Thoracic aorta (tissue), 2 donors: ENCODE measurements at regions not wholly inside any gene's neighbourhood (a gene's known extent, or its start where the extent isn't known, plus 50 kb on each side); places are given as distances from the start of the nearest gene placed in this dataset.
A peak's percentile ranks its signal among the peaks of the same experiment; 100 is the strongest.

Experiments used
- ATAC-seq: fragments of 150-250 bp; one replicate; pipeline ENCODE4 v1.8.0; 2017; ENCODE audit warnings: low read depth; ENCODE audit not compliant: insufficient number of reproducible peaks, low FRiP score
- DNase-seq: peaks from one replicate; pipeline ENCODE4 v3.0.0-alpha.2; 2020; ENCODE audit warnings: low spot score
- H3K27ac ChIP-seq, 2 donors: fragments of 200-600 bp; sonication (generic); 1 replicate in 1 of 2; 2 replicates in 1 of 2; pipeline ENCODE4 v1.5.1; 2016; ENCODE audit warnings: mild to moderate bottlenecking in 2 of 2, moderate library complexity in 2 of 2
- H3K27me3 ChIP-seq: fragments of 200-600 bp; sonication (generic); replicated peaks from 2 replicates; pipeline ENCODE4 v1.6.0; 2016; ENCODE audit warnings: mild to moderate bottlenecking; ENCODE audit not compliant: insufficient read depth
- H3K36me3 ChIP-seq: fragments of 200-600 bp; sonication (generic); one replicate; pipeline ENCODE4 v1.5.1; 2016
- H3K4me1 ChIP-seq, 2 donors: fragments of 200-600 bp; sonication (generic); 1 replicate in 1 of 2; 2 replicates in 1 of 2; pipeline versions ENCODE4 v1.5.1 to v1.6.0; 2016; ENCODE audit warnings: low read depth in 2 of 2, mild to moderate bottlenecking in 1 of 2; ENCODE audit not compliant: control insufficient read depth in 1 of 2
- H3K4me3 ChIP-seq: fragments of 200-600 bp; sonication (generic); 2 replicates; pipeline ENCODE4 v1.5.1; 2016; ENCODE audit warnings: mild to moderate bottlenecking
- H3K9me3 ChIP-seq: fragments of 200-600 bp; sonication (generic); 2 replicates; pipeline ENCODE4 v1.5.1; 2016
- CTCF ChIP-seq: fragments of 200-600 bp; sonication (generic); IDR thresholded peaks from one replicate; pipeline ENCODE4 v1.5.1; 2019; ENCODE audit warnings: antibody characterized with exemption

GRCh38 chr11:115707180-115707905 is 203.1 kb upstream of the CADM1 start:
- Histone ChIP-seq H3K4me3 (no peak overlapping the region), H3K4me1 (peaks cover 5 to 12% of the 10 kb centered on the region in 2 donors), H3K9me3 (no peaks in the 10 kb centered on the region), H3K36me3 (no peaks in the 10 kb centered on the region), H3K27ac (peak overlapping the region; percentile 3 to 41), H3K27me3 (no peaks in the 10 kb centered on the region)
- TF ChIP-seq CTCF = no peak
- DNase-seq (no peak), ATAC-seq (no peak)

- no peak for TF ChIP-seq CTCF
- Histone ChIP-seq H3K27me3 (no peaks in the 10 kb centered on the region), H3K9me3 (no peaks in the 10 kb centered on the region), H3K4me1 (peaks cover 5 to 12% of the 10 kb centered on the region in 2 donors), H3K36me3 (no peaks in the 10 kb centered on the region), H3K27ac (peak overlapping the region; percentile 3 to 41), H3K4me3 (no peak overlapping the region)
- ATAC-seq = no peak
- DNase-seq = no peak
Observed at GRCh38 chr11:115706626-115707135, 202.5 kb upstream of the CADM1 start.

GRCh38 chr11:115705200-115705599 is 201.0 kb upstream of the CADM1 start:
- no peak for DNase-seq
- H3K27me3 ChIP-seq = no peaks in the 10 kb centered on the region
- ATAC-seq = no peak
- TF ChIP-seq CTCF = no peak
- H3K4me3 ChIP-seq = no peak overlapping the region
- H3K4me1 ChIP-seq = peaks cover 7 to 18% of the 10 kb centered on the region in 2 donors
- no peaks in the 10 kb centered on the region for H3K36me3 ChIP-seq
- H3K27ac ChIP-seq = no peak overlapping the region
- H3K9me3 ChIP-seq = no peaks in the 10 kb centered on the region

GRCh38 chr11:115700981-115701875 is 197.0 kb upstream of the CADM1 start:
- H3K36me3 ChIP-seq = no peaks in the 10 kb centered on the region
- H3K4me1 ChIP-seq = peaks cover 12 to 29% of the 10 kb centered on the region in 2 donors
- DNase-seq = no peak
- no peak for TF ChIP-seq CTCF
- H3K27me3 ChIP-seq = no peaks in the 10 kb centered on the region
- H3K27ac ChIP-seq = no peak overlapping the region
- H3K4me3 ChIP-seq = no peak overlapping the region
- no peak for ATAC-seq
- H3K9me3 ChIP-seq = no peaks in the 10 kb centered on the region

GRCh38 chr11:115700496-115700895 is 196.3 kb upstream of the CADM1 start:
- peak overlapping the region in 1 of 2 donors; percentile 67 for H3K27ac ChIP-seq
- no peak for DNase-seq
- H3K36me3 ChIP-seq = no peaks in the 10 kb centered on the region
- TF ChIP-seq CTCF = no peak
- peaks cover 12 to 30% of the 10 kb centered on the region in 2 donors for H3K4me1 ChIP-seq
- H3K27me3 ChIP-seq = no peaks in the 10 kb centered on the region
- H3K9me3 ChIP-seq = no peaks in the 10 kb centered on the region
- ATAC-seq = no peak
- H3K4me3 ChIP-seq = no peak overlapping the region
